Fibroblast of peridontal ligament (primary cell): ENCODE measurements at regions not wholly inside any gene's neighbourhood (a gene's known extent, or its start where the extent isn't known, plus 50 kb on each side); places are given as distances from the start of the nearest gene placed in this dataset.
"Not testable (repeated sequence)": the region's sequence is repeated elsewhere in the genome, so short reads cannot be mapped to it uniquely, and the experiment has no call there.

Experiments used
- DNase-seq: peaks from one replicate; pipeline ENCODE4 v3.0.0-alpha.2; 2010; ENCODE audit errors: extremely low read depth

- DNase-seq = peak; percentile 68
Observed at GRCh38 chr9:107847978-107848964, 358.7 kb upstream of the KLF4 start.

GRCh38 chr9:107842530-107842929 is 353.0 kb upstream of the KLF4 start:
- no peak for DNase-seq

- peak; percentile 16 for DNase-seq
Observed at GRCh38 chr9:107841076-107841475, 351.5 kb upstream of the KLF4 start.

- no peak for DNase-seq
Observed at GRCh38 chr9:107839371-107839770, 349.8 kb upstream of the KLF4 start.

GRCh38 chr9:107838766-107839165 is 349.2 kb upstream of the KLF4 start:
- peak; percentile 67 for DNase-seq

- DNase-seq = no peak
Observed at GRCh38 chr9:107836300-107836699, 346.7 kb upstream of the KLF4 start.

- DNase-seq = peak; percentile 70
Observed at GRCh38 chr9:107833295-107833694, 343.7 kb upstream of the KLF4 start.

GRCh38 chr9:107832871-107833270 is 343.3 kb upstream of the KLF4 start:
- DNase-seq = peak; percentile 48

GRCh38 chr9:107830479-107830878 is 340.9 kb upstream of the KLF4 start:
- no peak for DNase-seq

- DNase-seq = no peak
Observed at GRCh38 chr9:107827884-107828283, 338.3 kb upstream of the KLF4 start.

GRCh38 chr9:107827304-107827703 is 337.7 kb upstream of the KLF4 start:
- no peak for DNase-seq

GRCh38 chr9:107826688-107826983 is 337.1 kb upstream of the KLF4 start:
- DNase-seq = not testable (repeated sequence)

- DNase-seq = no peak
Observed at GRCh38 chr9:107824556-107824955, 335.0 kb upstream of the KLF4 start.

GRCh38 chr9:107819772-107820565 is 330.4 kb upstream of the KLF4 start:
- DNase-seq = peak; percentile 32

GRCh38 chr9:107818503-107818829 is 328.9 kb upstream of the KLF4 start:
- not testable (repeated sequence) for DNase-seq

GRCh38 chr9:107817595-107818502 is 328.3 kb upstream of the KLF4 start:
- not testable (repeated sequence) for DNase-seq

GRCh38 chr9:107816561-107817021 is 327.0 kb upstream of the KLF4 start:
- DNase-seq = no peak

GRCh38 chr9:107815782-107816560 is 326.4 kb upstream of the KLF4 start:
- DNase-seq = no peak

GRCh38 chr9:107813287-107813686 is 323.7 kb upstream of the KLF4 start:
- no peak for DNase-seq

GRCh38 chr9:107810461-107810961 is 320.9 kb upstream of the KLF4 start:
- DNase-seq = no peak
